ENCODE measurements at regions not wholly inside any gene's neighbourhood (a gene's known extent, or its start where the extent isn't known, plus 50 kb on each side); places are given as distances from the start of the nearest gene placed in this dataset.

GRCh38 chr6:97548354-97548753, 265.3 kb upstream of the MMS22L start:
- TF ChIP-seq CTCF (conservative IDR thresholded peaks at IDR 0.05; ENCODE audit: low read depth, low read length), result no peak
- DNase-seq (ENCODE audit: low read depth), result no peak
- H3K4me3 ChIP-seq (ENCODE audit: low read depth, low read length), result no peak overlapping the region

GRCh38 chr6:97557355-97557754, 274.3 kb upstream of the MMS22L start:
- TF ChIP-seq CTCF (conservative IDR thresholded peaks at IDR 0.05; ENCODE audit: low read depth, low read length), result no peak
- no peak for DNase-seq (ENCODE audit: low read depth)
- H3K4me3 ChIP-seq (ENCODE audit: low read depth, low read length), result no peak overlapping the region

GRCh38 chr6:97563529-97563928, 280.5 kb upstream of the MMS22L start:
- no peak for TF ChIP-seq CTCF (conservative IDR thresholded peaks at IDR 0.05; ENCODE audit: low read depth, low read length)
- DNase-seq (ENCODE audit: low read depth), result no peak
- no peak overlapping the region for H3K4me3 ChIP-seq (ENCODE audit: low read depth, low read length)

- no peak for DNase-seq (ENCODE audit: low read depth)
- TF ChIP-seq CTCF (conservative IDR thresholded peaks at IDR 0.05; ENCODE audit: low read depth, low read length), result no peak
Observed at GRCh38 chr6:97572943-97573342, 289.9 kb upstream of the MMS22L start.

GRCh38 chr6:97586344-97586743, 303.3 kb upstream of the MMS22L start:
- DNase-seq (ENCODE audit: low read depth), result no peak
- no peak overlapping the region for H3K4me3 ChIP-seq (ENCODE audit: low read depth, low read length)
- TF ChIP-seq CTCF (conservative IDR thresholded peaks at IDR 0.05; ENCODE audit: low read depth, low read length), result peak; percentile 40

More at GRCh38 chr6:97572943-97573342, 289.9 kb upstream of the MMS22L start:
- no peak overlapping the region for H3K4me3 ChIP-seq (ENCODE audit: low read depth, low read length)

GRCh38 chr6:97591955-97592354, 308.9 kb upstream of the MMS22L start:
- no peak for TF ChIP-seq CTCF (conservative IDR thresholded peaks at IDR 0.05; ENCODE audit: low read depth, low read length)
- DNase-seq (ENCODE audit: low read depth), result no peak
- no peak overlapping the region for H3K4me3 ChIP-seq (ENCODE audit: low read depth, low read length)

- no peak for DNase-seq (ENCODE audit: low read depth)
- no peak for TF ChIP-seq CTCF (conservative IDR thresholded peaks at IDR 0.05; ENCODE audit: low read depth, low read length)
- no peak overlapping the region for H3K4me3 ChIP-seq (ENCODE audit: low read depth, low read length)
Observed at GRCh38 chr6:97594844-97595243, 311.8 kb upstream of the MMS22L start.

Data from epithelial cell of proximal tubule (primary cell).